ENCODE measurements at regions not wholly inside any gene's neighbourhood (a gene's known extent, or its start where the extent isn't known, plus 50 kb on each side); places are given as distances from the start of the nearest gene placed in this dataset.

DNA sequence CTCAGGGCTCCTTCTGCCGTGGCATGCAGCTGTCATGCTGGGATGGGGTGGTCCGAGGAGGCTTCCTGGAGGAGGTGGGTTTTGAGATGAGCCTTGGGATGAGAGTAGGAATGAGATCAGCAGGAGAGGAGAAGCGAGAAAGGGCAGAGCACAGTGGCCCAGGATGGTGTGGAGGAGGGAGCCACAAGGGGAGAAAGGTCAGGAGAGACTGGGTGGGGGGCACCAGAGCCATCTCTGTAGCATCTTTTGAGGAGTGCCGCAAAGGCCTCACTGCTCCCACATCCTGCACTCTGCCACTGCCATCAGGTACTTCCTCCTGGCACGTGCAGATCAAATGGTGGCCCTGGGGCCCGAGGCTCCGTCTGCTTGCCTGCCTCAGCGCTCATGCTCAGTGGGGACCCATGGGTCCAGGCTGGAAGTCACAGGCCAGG lies 150.2 kb downstream of the MACROH2A1 start:
- DNase-seq (ENCODE audit: low read depth in 2 of 2), result no peak

DNA sequence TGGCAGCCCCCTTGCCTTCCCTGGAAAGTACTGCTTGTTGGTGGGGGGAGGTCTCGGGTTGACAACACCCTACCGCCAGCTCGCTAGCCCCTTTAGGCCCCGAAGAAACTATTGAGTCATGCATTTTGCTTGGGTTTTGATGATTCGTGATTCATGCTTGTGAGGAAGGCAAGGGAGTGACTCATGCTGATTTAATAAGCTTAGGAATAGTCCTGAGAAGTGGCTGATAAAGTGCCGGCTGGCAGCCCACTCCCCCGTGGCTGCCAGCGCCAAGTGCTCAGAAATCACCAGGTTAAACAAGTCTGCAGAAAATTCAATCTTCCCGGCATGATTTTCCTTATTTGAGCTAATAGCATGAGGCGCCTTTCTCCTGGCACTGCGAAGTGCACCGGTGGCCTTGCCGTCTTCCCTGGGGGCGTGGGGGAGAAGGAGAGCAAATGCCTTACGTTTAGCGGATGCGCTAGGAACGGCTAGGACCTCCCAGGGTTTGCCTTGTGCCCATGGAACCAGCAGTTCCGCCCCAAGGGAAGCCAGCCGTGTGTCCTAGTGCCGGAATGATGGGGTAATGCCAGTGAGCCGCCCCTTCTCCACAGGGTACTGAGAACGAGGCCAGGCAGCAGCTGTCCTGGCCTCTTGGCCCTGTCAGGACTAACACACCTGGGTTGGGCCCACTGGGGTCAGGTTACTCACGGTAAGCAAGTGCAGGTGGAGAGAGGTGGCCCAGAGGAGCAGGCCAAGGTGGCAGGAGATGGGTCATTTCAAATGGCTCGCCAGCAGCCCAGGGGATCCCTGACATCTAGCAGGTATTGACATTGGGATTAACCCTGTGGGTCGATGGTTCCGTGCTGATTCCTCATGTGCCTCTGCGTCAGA lies 151.9 kb downstream of the MACROH2A1 start:
- peak in 1 of 2 donors; percentile 93 for DNase-seq (ENCODE audit: low read depth in 2 of 2)

DNA sequence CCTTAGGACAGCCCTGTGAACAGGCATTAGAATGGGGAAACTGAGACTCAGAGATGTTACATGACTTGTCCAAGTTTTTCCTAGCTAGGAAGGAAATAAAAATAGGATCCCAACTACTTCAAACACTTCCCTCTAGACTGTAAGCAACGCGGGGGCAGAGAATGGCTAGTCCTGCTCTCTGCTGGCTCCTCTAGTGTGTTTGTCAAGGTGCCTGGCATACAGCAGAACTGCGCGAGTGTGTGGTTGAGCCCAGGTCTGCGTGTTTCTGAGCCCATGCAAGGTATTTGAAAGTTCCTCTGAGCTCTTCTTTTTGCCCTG lies 152.5 kb downstream of the MACROH2A1 start:
- DNase-seq (ENCODE audit: low read depth in 2 of 2), result no peak

DNA sequence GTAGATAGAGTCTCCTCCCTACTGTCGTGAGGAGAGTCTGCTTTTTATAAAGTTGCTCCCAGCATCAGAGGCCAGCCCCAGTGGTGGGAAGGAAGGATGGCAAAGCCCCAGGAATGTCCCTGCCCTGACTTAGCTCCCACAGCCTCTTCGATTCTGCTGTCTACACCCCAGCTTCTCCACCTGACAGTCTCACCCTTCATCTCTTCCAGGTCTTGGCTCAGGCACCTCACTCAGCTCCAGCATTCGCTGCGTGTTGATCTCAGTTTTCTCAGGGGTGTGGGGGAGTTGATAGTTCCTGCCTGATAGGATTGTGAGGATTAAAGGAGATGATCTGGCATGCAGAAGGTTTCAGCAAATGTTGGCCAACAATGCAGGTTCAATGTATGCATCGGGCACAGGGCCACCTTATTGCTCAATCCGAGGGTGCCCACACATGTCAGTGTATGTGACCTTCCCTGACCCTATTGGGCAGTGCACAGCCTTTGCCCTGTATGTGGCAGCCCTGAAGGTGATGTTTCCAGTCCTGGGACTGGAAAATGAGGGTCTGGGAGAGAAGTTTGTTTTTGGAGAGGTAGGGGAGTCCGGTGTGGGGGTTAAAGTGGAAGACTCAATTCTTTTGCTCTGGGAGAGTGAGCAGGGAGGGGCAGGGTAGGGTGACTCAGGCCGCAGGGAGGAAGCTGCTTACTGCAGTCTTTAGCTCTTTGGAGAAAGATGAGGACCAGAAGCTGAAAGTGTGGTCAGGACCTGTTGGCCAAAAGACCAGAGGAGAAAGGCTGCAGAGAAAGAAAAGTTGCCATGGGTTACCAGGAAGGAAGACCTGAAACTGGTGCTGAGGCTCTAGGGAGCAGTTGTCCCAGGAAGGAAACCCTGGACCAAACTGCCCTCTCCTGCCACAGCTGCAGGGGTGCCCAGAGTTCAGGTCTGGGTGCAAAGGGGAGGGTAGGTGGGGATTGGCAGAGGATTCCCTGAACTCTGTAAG lies 153.2 kb downstream of the MACROH2A1 start:
- peak in 1 of 2 donors; percentile 66 for DNase-seq (ENCODE audit: low read depth in 2 of 2)

DNA sequence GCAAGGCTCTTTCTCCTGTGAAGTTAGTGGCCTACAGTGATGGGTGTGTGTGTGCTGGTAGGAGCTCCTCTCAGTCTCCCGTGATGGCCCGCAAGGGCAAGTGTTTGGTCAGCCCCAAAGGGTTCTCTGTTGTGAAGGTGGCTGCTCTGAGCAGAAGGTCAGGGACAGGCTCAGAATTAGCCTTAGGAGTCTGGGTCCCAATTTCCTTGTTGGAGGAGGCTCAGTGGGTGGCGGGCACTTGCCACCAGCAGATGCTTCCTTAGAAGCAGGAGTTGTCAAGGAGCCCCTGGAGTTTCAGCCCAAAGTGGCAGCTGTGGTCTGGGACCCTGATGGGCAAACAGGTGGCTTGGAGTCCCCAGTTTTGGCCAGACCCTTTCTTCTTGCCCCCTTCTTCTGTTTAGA lies 154.4 kb downstream of the MACROH2A1 start:
- no peak for DNase-seq (ENCODE audit: low read depth in 2 of 2)

DNA sequence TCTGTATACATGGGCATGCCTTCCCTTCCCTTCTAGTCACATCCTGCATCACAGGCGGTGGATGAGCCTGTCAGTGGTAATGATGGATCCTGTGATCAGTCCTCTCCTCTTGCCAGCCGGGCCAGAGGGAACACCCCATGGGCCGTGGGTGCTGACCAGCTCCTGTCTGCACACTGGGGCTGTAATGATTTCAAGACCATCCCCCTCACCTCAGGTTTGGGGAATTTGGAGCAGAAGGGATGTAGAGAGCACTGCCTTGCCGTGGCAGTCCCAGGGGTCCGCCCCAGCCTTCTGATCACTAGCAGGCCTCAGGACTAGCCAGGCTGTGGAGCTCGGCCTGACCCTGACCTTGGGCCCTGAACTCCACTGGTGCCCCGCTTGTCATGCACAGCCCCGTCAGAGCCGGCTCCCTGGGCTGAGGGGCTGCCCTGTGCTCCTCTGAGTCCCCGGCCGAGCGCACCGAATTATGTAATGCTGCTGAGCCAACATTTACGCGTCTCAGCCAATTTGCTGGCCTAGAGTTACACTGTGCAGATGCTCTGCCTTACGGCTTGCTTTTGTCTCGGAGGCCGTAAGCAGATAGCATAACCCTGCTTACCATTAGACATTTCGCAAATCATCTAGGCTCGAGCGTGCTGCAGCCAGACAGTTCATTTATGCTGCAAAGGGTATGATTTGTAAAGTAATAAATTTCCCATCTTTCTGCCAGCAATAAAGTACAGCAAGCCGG lies 155.3 kb downstream of the MACROH2A1 start:
- DNase-seq (ENCODE audit: low read depth in 2 of 2), result no peak

DNA sequence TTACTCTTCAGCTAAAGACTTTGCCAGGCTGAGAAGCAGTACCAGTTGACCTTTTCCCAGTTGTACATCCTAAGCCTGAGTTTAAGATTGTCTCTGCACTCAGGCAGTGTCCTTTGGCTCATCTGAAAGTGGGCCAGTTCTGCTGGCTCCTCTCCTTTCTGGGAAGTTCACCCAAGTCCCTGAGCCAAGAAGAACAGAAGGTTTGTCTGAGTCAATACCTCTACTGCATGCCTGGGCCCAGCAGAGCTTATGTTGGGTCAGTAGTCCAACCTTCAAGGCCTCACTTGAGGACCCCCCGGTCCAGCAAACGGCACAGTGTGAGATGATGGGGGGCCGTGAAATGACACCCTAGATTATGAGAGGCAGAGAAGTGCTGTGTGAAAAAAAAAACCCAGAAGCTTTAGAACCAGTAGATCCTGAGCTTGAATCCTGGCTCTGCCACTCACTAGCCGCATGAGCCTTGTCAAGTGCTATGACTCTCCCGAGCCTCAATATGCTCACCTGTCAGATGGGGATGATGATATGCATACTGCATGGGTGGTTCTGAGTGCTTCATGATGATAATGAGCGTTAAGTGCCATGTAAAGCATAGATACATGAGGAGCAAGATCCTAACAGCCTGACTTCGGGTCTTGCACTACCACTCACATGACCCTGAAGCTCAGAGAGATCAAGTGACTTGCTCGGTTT lies 156.0 kb downstream of the MACROH2A1 start:
- no peak for DNase-seq (ENCODE audit: low read depth in 2 of 2)

DNA sequence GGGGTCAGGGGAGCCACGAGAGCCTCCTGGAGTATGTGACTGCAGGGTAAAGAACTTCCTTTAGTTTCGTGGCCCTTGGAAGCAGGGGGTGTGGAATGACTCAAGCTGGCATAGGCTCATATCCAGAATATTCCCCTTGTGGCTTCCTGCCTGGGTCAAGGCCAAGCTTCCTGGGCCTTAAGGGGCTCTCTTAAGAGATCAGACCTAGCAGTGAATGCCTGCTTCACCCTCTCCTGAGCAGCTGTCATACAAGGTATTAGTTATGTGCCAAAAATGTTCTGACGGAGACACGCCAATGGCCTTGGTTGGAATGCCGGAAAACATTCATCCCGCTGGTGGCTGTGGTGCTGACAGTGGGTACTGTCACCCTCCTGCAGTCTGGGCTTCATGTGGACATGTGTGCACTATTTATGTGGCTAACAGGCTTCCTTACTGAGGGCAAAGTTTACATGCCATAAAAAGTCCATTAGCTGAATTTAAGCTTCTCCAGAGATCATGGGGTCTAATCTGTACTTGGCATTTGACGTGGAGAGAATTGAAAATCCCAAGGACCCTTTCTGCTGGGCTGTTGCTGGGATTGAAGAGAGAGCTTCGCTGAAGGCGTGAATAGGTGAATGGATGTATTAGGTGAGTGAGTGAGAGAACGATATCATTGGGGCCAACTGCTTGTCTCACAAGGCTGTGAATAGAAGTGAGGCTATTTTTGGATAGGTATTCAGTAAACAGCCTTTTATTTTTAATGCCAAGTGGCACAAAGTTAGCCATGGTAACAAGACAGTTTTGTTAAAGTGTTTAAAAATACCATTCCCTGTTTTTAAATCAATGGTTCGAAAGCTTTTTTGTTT lies 156.8 kb downstream of the MACROH2A1 start:
- DNase-seq (ENCODE audit: low read depth in 2 of 2), result peak in 1 of 2 donors; percentile 66

DNA sequence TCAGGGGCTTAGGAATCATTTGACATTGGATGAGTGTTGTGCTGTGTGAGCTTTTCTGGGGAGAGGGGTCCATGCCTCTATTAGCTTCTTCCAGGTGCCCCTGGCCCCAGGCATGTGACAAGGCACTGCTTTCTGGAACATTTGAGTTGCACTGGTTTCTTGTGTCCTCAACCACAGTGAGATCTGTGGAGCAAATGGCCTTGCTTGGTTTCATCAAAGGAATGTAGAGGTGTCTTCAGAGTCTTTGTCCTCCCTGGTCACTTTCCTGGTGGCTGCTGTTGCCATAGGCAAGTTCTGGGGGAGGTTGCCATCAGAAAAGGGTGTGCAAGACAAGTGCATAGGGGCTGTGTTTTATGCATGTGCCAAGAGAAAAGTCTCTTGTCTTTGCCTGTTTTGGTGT lies 157.5 kb downstream of the MACROH2A1 start:
- no peak for DNase-seq (ENCODE audit: low read depth in 2 of 2)

DNA sequence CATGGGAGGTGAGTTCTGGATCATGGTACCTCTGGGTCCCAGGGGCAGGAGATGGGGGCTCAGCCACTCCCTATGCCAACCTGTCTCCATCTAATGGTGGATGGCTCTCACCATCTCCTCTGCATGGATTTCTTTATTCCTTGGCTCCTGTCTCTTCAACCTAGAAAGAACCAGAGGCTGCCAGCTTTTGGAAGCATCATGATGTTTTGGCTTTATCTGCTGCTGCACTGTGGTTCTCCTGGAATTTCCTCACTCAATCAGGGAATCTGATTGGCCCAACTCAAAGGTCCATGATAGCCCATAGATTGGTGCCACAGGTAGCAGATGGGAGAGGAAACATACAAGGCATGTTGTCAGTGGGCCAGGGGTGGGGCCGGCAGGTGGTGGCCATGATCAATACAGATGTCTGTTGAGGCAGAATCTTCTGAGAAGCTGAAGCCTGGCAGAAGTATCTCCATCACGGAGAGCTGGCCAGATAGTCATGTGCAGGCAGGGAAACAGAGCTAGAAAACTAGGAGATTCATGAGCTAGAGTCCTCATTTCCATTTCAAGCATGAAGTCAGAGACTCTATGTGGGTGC lies 158.2 kb downstream of the MACROH2A1 start:
- DNase-seq (ENCODE audit: low read depth in 2 of 2), result no peak

DNA sequence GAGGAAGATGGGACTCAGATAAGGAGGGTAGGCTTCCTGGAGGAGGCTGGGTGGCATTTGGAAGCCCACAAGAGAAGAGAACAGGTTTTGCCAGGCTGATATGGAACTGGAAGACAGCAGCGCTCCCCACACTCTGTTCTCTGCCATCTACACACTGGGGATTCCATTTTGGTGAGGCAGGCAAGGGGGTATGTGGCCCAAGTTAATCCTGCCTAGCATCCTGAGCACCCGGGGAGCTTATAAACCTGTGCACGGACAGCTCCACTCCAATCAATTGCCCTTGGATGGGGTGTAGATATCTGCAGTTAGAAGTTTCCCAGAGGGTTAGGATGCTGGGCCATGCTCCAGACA lies 158.8 kb downstream of the MACROH2A1 start:
- DNase-seq (ENCODE audit: low read depth in 2 of 2), result no peak

DNA sequence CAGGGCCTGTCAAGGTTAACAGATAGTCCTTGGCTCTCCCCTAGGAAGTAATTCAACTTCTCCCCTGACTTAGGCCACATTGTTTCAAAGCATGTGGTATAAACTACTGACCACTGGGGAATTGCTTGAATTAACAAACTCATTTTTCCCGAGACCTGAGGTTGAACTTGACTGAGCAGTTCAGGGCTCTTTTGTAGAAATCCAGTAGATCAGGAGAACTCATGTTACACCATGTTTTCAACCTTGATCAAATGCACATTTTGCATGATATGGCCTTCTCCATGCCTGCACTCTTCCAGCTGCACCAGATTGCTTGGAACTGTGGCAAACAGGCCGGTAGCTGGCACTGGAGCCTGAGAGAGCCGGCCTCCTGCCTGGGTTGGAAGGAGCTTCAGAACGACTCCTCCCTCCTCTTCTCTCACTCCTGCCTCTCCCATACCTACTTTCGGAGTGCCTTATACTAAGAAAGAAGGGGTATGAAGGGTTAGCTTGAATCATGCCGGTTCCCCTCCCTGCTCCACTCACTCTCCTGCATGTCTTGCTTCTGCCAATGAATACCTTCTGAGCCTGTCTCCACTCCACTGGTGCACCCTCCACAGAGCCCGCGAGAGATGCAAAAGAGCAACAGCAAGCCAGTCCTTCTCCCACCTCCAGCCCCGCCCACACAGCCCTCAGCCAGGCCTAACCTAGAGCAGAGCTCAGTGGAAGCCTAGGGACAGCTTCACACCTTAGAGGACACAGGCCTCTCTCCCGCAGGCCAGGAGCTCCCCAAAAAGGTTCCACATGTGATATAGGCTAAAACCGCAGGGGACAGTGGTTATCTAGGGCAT lies 159.4 kb downstream of the MACROH2A1 start:
- no peak for DNase-seq (ENCODE audit: low read depth in 2 of 2)

DNA sequence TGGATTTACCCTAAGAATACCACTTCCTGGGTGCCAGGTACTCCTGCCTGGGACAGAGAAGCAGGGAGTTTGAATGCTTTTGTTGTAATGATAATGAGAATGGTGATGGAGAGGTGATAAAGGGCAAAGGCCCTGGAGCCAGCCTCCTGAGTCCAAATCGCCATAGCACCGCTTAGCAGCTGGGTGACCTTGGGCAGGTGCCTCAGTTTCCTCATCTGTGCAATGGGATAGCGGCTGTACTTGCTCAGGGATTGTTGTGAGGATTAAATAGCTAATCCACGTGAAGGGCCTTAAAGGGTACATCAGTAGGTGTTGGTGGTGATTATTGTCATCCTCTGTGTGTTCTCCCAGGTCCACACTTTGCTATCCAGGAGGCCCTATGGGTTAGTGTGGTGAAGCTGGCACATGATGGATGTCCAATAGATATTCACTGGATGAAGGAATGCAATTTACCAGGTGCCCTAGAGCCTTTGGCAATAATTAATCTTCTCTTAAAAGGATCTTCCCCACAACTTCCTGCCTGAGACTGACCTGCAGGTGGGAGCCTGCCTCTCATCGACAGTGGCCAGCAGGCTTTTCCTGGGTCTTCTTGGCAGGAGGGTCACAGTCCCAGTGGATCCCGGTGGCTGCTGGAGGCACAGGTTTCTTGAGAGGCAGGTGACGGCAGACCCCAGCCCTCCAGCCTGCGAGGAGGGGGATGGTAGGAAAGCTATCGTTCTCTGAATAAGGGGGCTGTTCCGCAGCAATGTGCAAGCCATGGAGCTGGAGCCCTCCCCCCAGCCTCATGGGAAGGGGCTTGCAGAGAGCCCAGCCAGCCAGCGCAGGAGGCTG lies 160.2 kb downstream of the MACROH2A1 start:
- no peak for DNase-seq (ENCODE audit: low read depth in 2 of 2)

DNA sequence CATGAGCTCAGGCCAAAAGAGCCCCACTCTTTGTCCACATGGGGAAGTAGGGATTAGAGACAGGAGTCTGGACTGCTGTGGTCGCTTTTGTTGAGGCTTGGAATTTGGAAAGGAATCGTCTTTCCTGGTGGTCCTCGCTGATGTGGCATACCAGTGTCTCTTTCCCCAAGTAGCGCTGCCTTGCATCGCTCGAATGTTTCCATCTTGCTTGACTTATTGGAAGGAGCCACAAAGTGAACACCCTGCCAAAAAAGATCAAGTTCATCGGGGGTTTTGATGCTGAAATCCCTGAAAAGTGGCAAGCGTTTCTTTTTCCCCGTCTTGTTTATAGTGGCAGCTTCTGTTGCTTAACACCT lies 161.3 kb downstream of the MACROH2A1 start:
- no peak for DNase-seq (ENCODE audit: low read depth in 2 of 2)

DNA sequence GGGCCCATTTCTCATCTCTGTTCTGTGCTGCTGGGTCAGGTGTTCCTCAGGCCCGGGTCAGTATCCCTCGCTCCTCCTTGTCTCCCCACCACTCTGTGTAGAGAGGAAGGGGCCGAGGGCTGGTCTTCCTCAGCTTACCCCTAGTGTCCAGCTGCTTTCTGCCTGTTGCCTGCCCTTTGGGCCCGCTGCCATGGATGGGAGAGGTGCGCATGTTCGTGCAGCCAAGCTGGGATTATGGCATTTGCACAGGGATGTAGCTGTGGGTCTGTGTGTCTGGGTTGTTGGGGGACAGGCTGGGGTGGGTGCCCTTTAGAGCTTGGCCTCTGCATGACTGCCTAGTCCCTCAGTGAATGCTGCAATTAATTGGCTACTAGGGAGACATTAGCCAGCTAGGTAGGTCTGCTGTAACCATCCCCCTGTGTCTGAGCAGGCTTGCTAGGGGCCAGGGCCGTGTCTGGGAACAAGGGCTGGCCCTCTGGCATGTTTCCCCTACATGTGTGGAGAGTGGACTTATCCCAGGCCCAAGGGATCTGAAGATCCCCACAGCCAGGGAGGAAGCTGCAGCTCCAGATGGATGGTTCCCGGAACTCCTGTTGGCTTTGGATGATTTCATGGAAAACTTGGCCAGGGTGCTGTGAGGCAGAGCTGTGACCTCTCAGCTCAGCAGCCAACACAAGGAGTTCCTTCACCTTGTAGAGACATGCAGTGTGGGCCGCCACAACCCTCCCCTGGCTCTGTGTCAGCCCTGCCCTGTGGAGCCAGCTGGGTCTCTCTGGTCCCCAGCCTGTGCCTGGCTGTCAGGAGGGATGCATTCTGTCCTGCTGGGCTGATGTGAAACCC lies 161.9 kb downstream of the MACROH2A1 start:
- DNase-seq (ENCODE audit: low read depth in 2 of 2), result no peak

DNA sequence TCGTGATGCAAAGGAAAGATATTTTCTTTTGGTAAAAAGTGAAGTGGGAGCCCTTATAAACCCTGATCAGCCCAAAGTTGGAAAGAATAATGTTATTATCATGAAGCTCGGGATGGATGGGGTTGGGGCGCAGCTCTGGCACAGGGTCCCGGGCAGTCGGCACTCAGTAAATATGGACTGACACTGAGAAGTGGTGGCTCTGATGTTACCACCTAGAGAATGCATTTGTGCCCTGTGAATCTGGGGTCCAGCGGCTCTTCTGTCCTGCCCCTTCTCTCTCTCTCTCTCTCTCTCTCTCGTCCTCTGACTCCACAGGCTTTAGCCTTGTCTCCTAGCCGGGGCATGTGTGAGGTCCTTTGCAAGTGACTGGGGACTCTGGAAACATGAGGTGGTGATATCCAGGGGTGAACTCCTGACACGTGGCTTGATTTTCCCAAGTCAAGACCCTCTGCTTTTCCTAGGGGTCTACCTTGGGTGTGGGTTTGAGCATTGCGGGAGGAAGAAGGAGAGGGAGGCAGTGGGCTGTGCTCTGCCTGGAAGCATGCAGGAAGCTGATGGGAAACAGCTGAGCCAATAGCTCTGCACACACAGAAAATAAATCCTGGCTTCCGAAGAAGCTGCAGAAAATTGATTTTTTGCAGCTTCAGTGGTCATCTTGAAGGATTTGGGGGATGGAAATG lies 162.7 kb downstream of the MACROH2A1 start:
- DNase-seq (ENCODE audit: low read depth in 2 of 2), result no peak

Data from lung microvascular endothelial cell (primary cell).